Activated T-helper 1 cell treated with anti-CD3 and anti-CD28 coated beads, Interleukin-12 subunit alpha, Interleukin-12 subunit beta, Interleukin-2, Interleukin-4 antibody, amounts not matched to agents 30 ng/mL and 10 ng/mL and 1 ng/mL, durations not matched to agents 14 hours and 24 hours and 36 hours (primary cell): ENCODE measurements at regions not wholly inside any gene's neighbourhood (a gene's known extent, or its start where the extent isn't known, plus 50 kb on each side); places are given as distances from the start of the nearest gene placed in this dataset.

Source experiments
- DNase-seq: peaks from one replicate; pipeline ENCODE4 v3.0.0; 2021; ENCODE audit warnings: low spot score
- H3K27ac Mint-ChIP-seq: one replicate; pipeline ENCODE4 v1.8.0; 2021; ENCODE audit warnings: mild to moderate bottlenecking, mixed read lengths
- H3K27me3 Mint-ChIP-seq: one replicate; pipeline ENCODE4 v1.8.0; 2022; ENCODE audit warnings: mild to moderate bottlenecking, moderate library complexity, mixed read lengths; ENCODE audit not compliant: insufficient read depth
- H3K36me3 Mint-ChIP-seq: one replicate; pipeline ENCODE4 v1.8.0; 2021; ENCODE audit warnings: low read depth, mixed read lengths
- H3K4me1 Mint-ChIP-seq: one replicate; pipeline ENCODE4 v1.8.0; 2021; ENCODE audit warnings: low read depth, mixed read lengths
- H3K4me3 Mint-ChIP-seq: one replicate; pipeline ENCODE4 v1.8.0; 2021; ENCODE audit warnings: mild to moderate bottlenecking, moderate library complexity, mixed read lengths
- H3K9me3 Mint-ChIP-seq: one replicate; pipeline ENCODE4 v1.8.0; 2021; ENCODE audit warnings: mixed read lengths
- intact Hi-C: fragments of 100-400 bp; cut with micrococcal nuclease; formaldehyde crosslinking; loops from one replicate; pipeline ENCODE4 v1.15.1; 2024

DNA sequence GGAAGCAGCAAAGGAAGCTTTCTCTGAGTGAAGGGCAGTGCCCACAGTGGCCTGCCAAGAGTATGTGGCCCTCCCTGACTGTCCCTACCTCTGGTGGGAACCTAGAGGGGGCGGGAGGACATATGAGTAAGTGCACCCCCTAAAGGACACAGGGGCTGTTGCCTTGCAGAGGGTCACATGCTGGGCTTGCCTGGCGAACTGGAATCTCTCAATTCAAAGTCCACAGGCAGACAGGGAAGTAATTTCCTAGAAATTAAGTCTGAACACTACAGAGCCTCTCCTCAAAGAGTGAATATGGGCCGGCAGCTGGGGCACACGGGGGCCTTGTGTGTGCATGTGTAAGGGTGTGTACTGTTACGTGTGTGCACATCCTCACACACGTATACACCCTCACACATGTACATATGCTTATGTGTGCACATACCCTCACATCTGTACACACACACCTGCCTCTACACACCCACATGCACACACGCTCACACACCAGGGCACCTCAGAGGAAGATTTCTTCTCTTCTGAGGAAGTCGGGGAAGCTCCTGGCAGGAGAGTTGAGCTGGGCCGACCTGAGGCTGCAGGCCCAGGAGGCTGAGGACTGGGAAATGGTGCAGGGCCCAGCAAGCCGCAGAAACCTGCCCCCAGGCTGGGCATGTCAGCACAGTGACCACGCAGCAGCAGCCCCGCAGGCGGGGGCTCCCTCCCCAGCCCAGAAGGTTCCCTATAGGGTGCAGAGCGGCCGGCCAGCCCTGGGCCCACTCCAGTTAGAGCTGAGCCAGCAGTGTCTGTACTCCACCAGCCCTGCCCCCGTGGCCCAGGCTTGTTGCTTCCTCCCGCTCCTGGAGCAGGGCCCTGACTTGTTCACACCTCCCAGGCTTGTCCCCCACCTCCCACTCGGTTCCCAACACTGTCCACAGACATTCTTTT, 77.4 kb upstream of the TAF1B start:
- Mint-ChIP-seq H3K9me3 (no peaks in the 10 kb centered on the region), H3K36me3 (no peaks in the 10 kb centered on the region), H3K27ac (peak overlapping the region; percentile 20), H3K27me3 (peaks cover 4% of the 10 kb centered on the region), H3K4me1 (peaks cover 54% of the 10 kb centered on the region), H3K4me3 (no peak overlapping the region)
- intact Hi-C loops, result no loop called here
- DNase-seq, result no peak

DNA sequence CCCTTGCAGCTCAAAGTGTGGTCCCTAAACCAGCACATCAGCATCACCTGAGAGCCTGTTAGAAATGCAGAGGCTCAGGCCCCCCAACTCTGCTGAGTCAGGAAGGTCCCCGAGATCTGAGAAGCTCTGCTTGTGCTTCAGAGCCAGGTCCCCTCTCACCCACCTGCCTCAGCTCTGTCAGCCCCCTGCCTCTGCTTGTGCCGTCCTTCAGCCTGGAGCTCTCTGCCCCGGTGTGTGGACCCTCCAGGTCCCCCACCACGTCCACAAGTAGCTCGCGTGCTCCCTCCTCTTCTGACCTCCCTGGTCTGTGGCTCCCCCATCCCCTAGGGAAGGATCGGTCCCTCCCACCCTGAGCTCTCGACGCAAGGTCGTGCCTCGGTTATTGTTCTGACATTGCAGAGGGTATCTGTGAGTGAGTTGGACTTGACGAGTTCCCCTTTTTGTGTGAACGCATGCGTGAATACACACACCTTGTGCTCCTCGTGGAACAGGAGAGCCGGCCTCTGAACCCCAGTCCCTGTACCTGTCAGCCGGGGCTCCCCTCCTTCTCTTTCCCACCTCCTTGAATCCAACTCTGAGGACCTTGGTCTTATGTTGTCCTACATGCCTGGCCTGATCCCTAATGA, 75.5 kb upstream of the TAF1B start:
- peaks cover 51% of the 10 kb centered on the region for H3K4me1 Mint-ChIP-seq
- no peak for DNase-seq
- H3K27ac Mint-ChIP-seq, result no peak overlapping the region
- H3K4me3 Mint-ChIP-seq, result no peak overlapping the region
- intact Hi-C loops, result no loop called here
- H3K36me3 Mint-ChIP-seq, result no peaks in the 10 kb centered on the region
- peaks cover 4% of the 10 kb centered on the region for H3K27me3 Mint-ChIP-seq
- H3K9me3 Mint-ChIP-seq, result no peaks in the 10 kb centered on the region

DNA sequence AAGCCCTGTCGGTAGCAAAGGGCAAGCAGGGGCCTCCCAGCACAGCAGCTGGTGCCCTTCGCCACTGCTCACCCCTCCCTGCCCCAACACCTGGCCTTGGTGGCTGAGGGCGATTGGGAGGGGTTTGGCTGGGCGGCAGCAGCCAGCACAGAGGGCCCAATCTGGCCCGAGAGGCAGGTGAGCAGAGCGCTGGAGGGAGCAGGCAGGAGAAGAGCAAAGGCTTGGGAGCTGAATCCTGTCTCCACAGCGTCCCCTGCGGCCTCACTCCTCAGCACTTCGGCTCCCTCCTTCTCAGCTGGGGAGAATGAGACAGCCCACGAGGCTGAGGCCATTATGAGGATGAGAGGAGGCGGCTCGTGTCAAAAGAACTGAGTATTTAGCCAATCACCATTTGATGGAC, 74.9 kb upstream of the TAF1B start:
- Mint-ChIP-seq H3K4me3 (no peak overlapping the region), H3K27ac (no peak overlapping the region), H3K27me3 (peaks cover 4% of the 10 kb centered on the region), H3K36me3 (no peaks in the 10 kb centered on the region), H3K9me3 (no peaks in the 10 kb centered on the region), H3K4me1 (peaks cover 50% of the 10 kb centered on the region)
- intact Hi-C loops, result no loop called here
- no peak for DNase-seq

DNA sequence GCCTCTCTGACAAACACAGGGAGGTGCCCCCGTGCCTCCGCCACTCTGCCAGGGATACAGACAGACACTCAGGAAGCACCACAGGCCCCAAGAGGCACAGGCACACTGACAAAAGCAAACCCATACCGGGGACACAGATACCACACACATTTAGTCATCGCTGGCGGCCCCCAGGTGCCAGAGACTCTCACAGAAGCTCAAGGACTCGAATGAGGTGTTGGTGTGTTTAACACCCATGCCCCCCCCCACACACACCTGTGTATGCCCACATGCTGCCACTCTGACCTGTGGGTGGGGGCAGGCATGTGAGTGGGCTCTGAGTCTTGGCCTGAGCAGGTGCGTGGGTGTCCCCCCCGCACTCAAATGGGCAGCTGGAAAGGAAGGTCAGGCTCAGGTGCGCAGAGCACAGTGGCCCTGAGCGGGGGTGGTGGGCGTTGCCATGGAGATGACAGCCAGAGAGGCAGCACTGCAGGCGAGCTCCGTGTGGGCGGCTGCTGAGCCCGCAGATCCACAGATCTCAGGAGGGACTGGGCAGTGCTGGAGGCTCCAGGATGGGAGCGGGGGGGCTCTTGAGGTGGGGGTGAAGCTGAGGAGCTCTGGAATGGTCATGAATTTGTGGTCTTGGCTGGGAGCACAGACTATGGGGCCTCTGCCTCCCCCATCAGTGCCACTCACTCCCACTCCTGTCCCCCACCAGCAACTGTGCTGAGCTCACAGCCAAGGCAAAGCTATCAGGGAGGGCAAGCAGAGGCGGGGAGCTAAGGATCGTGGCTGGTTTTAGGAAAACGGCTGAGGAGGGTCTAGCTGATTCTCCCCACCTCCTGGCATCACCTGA, 73.9 kb upstream of the TAF1B start:
- intact Hi-C loops, result loop anchor here (1.0 kb wide), 1 partner anchor 30 kb away; no protein-coding TSS in a partner anchor
- H3K36me3 Mint-ChIP-seq, result no peaks in the 10 kb centered on the region
- H3K27me3 Mint-ChIP-seq, result peaks cover 4% of the 10 kb centered on the region
- peaks cover 40% of the 10 kb centered on the region for H3K4me1 Mint-ChIP-seq
- no peak overlapping the region for H3K27ac Mint-ChIP-seq
- no peak overlapping the region for H3K4me3 Mint-ChIP-seq
- DNase-seq, result no peak
- H3K9me3 Mint-ChIP-seq, result no peaks in the 10 kb centered on the region

DNA sequence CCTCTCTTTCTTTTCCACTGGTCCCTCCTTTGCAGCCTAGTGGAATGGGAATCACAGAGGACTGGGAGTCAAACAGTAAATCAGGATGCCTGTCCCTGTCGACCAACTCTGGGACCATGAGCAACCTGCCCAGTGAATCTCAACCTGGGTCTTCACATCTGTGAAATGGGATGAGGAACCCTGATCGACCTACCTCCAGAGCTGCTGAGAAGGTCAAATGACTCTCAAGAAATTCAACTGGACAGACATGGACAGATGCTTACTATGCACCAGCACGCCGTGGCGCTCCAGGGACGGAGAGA, 73.3 kb upstream of the TAF1B start:
- intact Hi-C loops, result loop anchor here (1.0 kb wide), 1 partner anchor 29 kb away; no protein-coding TSS in a partner anchor
- peaks cover 4% of the 10 kb centered on the region for H3K27me3 Mint-ChIP-seq
- H3K36me3 Mint-ChIP-seq, result no peaks in the 10 kb centered on the region
- no peak overlapping the region for H3K27ac Mint-ChIP-seq
- no peak overlapping the region for H3K4me3 Mint-ChIP-seq
- peaks cover 34% of the 10 kb centered on the region for H3K4me1 Mint-ChIP-seq
- H3K9me3 Mint-ChIP-seq, result no peaks in the 10 kb centered on the region
- no peak for DNase-seq

DNA sequence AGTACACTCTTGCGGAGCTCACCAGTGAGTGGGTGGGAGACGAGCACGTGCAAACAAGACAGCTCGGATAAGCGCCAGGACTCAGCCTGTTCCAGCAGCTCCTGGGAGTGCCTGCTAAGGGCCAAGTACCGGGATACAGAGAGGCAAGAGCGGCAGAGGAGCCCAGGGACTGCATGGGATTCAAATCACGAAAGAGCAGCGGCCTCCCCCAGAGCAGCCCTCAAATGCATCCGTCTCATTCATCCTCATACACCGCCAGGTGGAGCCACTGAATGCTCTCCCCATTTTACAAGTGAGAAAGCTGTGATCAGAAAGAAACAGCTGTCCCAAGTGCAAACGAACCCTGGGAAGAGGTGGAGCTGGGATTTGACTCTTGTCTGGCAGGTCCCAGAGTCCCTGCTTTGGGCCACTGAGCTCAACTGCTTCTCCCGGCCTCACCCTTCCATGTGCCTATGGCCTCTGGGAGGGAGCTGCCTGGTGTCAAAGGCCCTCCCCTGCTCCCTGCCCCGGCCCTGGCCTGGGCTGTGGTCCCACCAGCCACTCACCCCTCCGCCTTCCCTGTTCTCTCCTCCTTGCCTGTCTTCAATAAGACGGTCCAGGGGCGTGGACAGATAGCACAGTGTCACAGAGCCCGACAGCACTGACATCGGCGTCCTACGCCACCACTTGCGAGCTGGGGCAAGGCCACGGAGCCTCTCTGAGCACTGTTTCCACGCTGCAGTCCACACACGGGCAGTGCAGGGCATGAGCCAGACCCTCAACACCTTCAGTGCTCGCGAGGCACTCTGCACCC, 72.8 kb upstream of the TAF1B start:
- H3K9me3 Mint-ChIP-seq, result no peaks in the 10 kb centered on the region
- H3K27ac Mint-ChIP-seq, result peak overlapping the region; percentile 58
- H3K4me1 Mint-ChIP-seq, result peaks cover 28% of the 10 kb centered on the region
- H3K4me3 Mint-ChIP-seq, result no peak overlapping the region
- H3K27me3 Mint-ChIP-seq, result peaks cover 4% of the 10 kb centered on the region
- H3K36me3 Mint-ChIP-seq, result no peaks in the 10 kb centered on the region
- intact Hi-C loops, result loop anchor here (1.0 kb wide), 1 partner anchor 29 kb away; no protein-coding TSS in a partner anchor
- DNase-seq, result peak; percentile 38

DNA sequence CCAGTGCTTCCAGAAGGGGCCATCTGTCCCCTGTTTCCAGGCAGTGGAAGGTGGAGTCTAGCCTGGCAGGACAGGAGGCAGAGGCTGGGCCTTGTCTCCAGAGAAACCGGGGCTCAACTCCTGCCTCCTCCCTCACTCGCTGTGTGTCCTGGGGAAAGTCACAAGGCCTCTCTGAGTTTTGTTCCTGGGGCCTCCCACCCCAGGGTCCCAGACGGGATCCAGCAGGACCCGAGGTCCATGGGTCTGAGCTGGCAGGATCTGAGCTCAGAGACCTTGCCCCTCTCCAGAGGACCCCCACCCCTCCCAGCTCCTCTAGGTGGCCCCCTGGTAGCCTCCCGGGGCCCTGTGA, 72.2 kb upstream of the TAF1B start:
- Mint-ChIP-seq H3K4me3 (no peak overlapping the region), H3K27ac (no peak overlapping the region), H3K4me1 (peaks cover 25% of the 10 kb centered on the region), H3K36me3 (no peaks in the 10 kb centered on the region), H3K27me3 (peaks cover 4% of the 10 kb centered on the region), H3K9me3 (no peaks in the 10 kb centered on the region)
- no peak for DNase-seq
- intact Hi-C loops, result no loop called here

DNA sequence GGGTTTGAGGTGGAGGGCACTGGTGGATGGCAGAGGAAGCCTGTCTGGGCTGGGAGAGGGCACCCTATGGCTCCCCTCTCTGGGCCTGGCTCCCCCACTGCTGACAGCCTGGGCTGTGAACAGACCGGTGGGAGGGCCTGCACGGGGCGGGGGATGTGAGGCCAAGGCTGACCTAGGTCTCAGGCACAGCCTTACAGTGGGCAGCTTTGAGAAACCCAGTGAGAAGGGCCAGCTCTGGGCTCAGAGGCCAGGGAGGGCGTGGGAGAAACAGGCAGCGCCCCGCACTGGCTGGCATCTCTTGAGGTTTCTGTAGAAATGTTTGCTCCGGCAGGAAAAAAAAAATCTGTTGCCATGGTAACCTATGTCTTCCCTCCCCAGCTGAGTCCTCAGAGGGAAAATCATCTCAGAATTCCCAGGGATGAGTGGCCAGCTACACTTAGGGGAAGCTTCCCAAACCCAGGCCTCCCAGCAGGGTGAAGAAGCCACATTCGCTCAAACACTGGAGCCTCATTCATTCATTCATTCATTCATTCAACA, 71.7 kb upstream of the TAF1B start:
- DNase-seq, result no peak
- no peaks in the 10 kb centered on the region for H3K9me3 Mint-ChIP-seq
- H3K36me3 Mint-ChIP-seq, result no peaks in the 10 kb centered on the region
- no peak overlapping the region for H3K27ac Mint-ChIP-seq
- peaks cover 21% of the 10 kb centered on the region for H3K4me1 Mint-ChIP-seq
- peaks cover 1% of the 10 kb centered on the region for H3K27me3 Mint-ChIP-seq
- H3K4me3 Mint-ChIP-seq, result no peak overlapping the region
- intact Hi-C loops, result no loop called here

DNA sequence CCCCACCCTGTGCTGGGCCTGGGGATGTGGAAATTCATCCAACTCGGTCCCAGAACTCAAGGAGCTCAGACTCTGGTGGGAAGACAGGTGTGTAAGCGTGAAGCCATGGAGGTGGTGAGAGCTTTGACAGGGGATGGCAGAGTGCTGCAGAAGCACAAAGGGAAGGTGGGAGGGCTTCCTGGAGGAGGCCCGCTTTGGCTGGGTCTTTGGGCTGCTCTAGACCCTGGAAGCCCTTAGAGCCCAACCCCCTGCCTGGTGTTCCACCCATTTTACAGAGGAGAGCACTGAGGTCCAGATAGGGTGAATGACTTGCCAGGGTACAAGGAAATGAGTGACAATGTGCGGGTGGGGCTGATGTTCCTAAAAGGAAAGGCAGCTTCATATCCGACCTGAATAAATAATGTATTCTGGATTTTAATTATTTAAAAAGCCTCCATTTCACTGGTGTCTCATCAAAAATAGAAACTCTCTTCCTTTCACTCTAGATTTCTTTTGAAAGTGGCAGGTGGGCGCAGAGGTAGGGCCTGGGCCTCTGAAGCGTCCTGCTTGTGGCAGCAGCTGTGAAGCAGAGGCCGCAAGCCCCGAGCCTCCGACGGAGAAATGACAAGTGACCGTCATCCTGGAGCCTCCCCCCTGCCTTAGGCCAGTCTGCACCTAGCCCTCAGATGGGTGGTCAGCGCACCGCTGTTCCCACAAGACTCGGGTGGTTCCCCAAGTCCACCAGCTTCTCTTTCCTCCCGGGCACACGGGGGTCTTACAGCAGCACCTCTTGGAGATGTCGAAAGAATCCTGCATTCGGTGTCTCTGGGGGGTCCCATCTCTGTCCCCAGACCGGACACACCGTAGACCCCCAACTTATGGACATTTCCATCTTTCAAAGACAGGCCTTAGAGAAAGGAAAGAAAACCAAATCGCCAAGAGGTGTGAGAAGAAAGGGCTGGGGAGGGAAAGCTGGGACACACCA, 71.0 kb upstream of the TAF1B start:
- no peaks in the 10 kb centered on the region for H3K9me3 Mint-ChIP-seq
- peaks cover 19% of the 10 kb centered on the region for H3K4me1 Mint-ChIP-seq
- H3K4me3 Mint-ChIP-seq, result no peak overlapping the region
- no peak for DNase-seq
- H3K36me3 Mint-ChIP-seq, result no peaks in the 10 kb centered on the region
- H3K27me3 Mint-ChIP-seq, result no peaks in the 10 kb centered on the region
- no peak overlapping the region for H3K27ac Mint-ChIP-seq
- intact Hi-C loops, result no loop called here

DNA sequence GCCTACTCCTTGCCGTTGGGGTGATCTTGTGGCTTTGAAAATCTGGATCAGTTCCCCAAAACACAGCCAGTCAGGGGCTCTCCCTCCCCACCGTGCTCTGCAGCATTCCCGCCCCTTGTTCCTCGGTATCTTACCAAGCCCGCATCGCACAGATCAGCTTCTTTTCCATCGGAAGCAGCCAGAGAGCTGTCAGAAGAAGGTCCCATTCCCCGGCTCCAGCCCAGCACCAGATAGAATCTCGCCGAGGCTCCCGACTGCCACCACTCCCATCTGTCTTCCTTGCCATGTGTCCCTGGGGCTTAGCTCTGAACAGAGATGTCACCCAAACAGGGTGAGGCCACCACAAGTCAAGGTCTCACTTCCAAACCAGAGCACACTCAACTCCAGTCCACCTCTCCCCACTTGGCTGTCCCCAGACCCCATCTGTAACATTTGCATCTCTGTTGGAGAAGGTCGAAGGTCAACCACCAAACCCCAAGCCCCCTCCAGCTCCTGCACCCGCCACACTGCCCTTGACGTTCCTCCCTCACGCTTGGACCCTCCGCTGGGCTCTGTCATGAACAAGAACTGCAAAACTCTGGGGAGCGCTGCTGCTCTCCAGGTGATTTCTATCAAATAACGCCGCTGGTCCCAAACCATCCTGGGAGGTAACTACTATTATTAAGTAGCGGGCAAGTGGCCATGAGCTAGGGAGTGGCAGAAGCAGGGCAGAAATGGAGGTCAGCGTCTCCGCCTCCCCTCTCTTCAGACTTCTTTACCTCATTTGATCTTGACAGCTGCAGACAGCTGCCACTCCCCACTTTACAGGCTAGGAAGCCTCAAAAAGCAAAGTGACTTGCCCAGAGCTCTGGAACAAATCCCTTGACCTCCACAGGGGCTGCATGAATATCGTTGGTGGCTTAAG, 70.0 kb upstream of the TAF1B start:
- Mint-ChIP-seq H3K4me3 (no peak overlapping the region), H3K9me3 (no peaks in the 10 kb centered on the region), H3K27ac (no peak overlapping the region), H3K27me3 (no peaks in the 10 kb centered on the region), H3K36me3 (no peaks in the 10 kb centered on the region), H3K4me1 (peaks cover 22% of the 10 kb centered on the region)
- no peak for DNase-seq
- intact Hi-C loops, result no loop called here

DNA sequence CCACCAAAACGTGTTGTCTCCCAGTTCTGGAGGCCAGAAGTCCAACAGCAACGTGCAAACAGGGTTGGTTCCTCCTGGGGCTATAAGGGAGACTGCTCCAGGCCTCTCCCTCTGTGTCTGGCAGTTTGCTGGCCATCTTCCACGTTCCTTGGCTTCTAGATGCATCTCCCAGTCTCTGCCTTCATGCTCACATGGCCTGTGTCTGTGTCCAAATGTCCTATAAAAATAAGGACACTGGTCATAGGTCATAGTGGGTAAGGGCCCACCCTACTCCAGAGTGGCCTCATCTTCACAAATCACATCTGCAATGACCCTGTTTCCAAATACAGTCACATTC, 69.4 kb upstream of the TAF1B start:
- Mint-ChIP-seq H3K4me1 (peaks cover 29% of the 10 kb centered on the region), H3K36me3 (no peaks in the 10 kb centered on the region), H3K4me3 (no peak overlapping the region), H3K27me3 (no peaks in the 10 kb centered on the region), H3K27ac (no peak overlapping the region), H3K9me3 (no peaks in the 10 kb centered on the region)
- intact Hi-C loops, result no loop called here
- no peak for DNase-seq
